ENCODE measurements at regions not wholly inside any gene's neighbourhood (a gene's known extent, or its start where the extent isn't known, plus 50 kb on each side); places are given as distances from the start of the nearest gene placed in this dataset.

- TF ChIP-seq CTCF (conservative IDR thresholded peaks at IDR 0.05; ENCODE audit: low read depth, low read length): no peak
- TF ChIP-seq EZH2phosphoT487 (IDR thresholded peaks at IDR 0.05; ENCODE audit: borderline replicate concordance, low read length): no peak
Observed at GRCh38 chr3:66934725-66935124, 63.4 kb upstream of the KBTBD8 start.
